ENCODE measurements at regions not wholly inside any gene's neighbourhood (a gene's known extent, or its start where the extent isn't known, plus 50 kb on each side); places are given as distances from the start of the nearest gene placed in this dataset.

DNA sequence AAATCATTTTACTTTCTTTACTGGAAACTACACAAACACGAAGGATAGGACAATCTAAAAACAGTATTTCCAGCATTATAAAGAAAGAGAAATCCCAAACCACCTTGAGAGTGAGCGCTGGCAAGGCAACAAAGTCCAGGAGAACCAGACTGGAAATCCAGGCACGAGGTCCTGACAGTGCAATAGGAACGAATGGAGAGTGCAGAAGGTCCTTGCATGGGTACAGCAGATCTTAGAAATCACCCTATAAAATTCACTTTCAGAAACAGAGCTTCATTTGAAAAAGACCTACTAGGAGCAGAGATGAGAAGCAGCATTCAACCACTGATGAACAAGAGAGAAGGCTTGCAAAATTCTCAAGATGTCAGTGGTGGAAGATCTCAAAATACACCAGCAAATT is 133.7 kb upstream of the ST8SIA4 start:
- POLR2A ChIA-PET: interaction anchor here (0.9 kb wide), 1 partner anchor 9 kb away, joined by 4 read pairs; no protein-coding TSS in a partner anchor
- TF ChIP-seq, protein P1, sequence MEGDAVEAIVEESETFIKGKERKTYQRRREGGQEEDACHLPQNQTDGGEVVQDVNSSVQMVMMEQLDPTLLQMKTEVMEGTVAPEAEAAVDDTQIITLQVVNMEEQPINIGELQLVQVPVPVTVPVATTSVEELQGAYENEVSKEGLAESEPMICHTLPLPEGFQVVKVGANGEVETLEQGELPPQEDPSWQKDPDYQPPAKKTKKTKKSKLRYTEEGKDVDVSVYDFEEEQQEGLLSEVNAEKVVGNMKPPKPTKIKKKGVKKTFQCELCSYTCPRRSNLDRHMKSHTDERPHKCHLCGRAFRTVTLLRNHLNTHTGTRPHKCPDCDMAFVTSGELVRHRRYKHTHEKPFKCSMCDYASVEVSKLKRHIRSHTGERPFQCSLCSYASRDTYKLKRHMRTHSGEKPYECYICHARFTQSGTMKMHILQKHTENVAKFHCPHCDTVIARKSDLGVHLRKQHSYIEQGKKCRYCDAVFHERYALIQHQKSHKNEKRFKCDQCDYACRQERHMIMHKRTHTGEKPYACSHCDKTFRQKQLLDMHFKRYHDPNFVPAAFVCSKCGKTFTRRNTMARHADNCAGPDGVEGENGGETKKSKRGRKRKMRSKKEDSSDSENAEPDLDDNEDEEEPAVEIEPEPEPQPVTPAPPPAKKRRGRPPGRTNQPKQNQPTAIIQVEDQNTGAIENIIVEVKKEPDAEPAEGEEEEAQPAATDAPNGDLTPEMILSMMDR (conservative IDR thresholded peaks at IDR 0.05; ENCODE audit: low read length): no peak
- no peak for TF ChIP-seq EZH2phosphoT487 (IDR thresholded peaks at IDR 0.05; ENCODE audit: borderline replicate concordance, low read depth, low read length)
- Histone ChIP-seq H3K9me2 (ENCODE audit: insufficient read depth, low read length) (0 out of 2 replicates have a peak, but pooled peaks cover 10% of the 10 kb centered on the region), H3K36me3 (ENCODE audit: insufficient read depth, low read length) (no peaks in the 10 kb centered on the region), H3K27ac (ENCODE audit: low read depth, low read length, poor library complexity, severe bottlenecking) (no peak overlapping the region), H4K20me1 (ENCODE audit: insufficient read depth, low read length) (no peaks in the 10 kb centered on the region), H3K79me2 (ENCODE audit: insufficient read depth, low read depth, low read length) (no peaks in the 10 kb centered on the region), H3K4me3 (ENCODE audit: low read depth, low read length, poor library complexity, severe bottlenecking) (no peak overlapping the region), H3K9me3 (ENCODE audit: low read length) (no peaks in the 10 kb centered on the region; the same call in 1 of the 2 replicates), H3K4me2 (ENCODE audit: low read length) (no peak overlapping the region), H2AFZ (ENCODE audit: low read length) (peak overlapping the region; percentile 7; the same call in 1 of the 2 replicates), H3K4me1 (ENCODE audit: insufficient read depth, low read length, poor library complexity, severe bottlenecking) (no peaks in the 10 kb centered on the region)
- no peak for DNase-seq (ENCODE audit: low spot score)
- intact Hi-C loops (cut with micrococcal nuclease; ENCODE audit: unreplicated experiment): no loop called here
- BruUV-seq (replicated peaks): no TSS peak
- CTCF ChIA-PET (ENCODE audit: unreplicated experiment): no interaction called here

DNA sequence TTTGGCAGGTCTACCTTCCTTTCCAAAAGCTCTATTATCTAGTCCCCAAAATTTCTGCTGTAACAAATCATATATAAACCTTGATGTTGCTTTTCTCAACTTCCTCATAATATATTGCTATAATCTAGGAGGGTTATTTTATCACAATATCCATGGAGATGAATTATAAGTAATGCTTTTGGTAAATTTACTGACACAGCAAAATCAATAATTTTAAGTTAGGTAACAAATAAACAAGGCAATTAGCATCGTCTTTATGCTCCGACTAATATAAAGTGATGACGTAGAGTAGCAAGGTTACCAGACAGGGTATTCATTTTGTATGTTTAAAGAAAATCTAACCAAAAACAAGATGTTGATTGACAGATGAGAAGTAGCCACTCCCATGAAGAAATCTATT is 132.3 kb upstream of the ST8SIA4 start:
- ChIA-PET POLR2A (interaction anchor here (0.7 kb wide), 1 partner anchor 122 kb away, joined by 3 read pairs; no protein-coding TSS in a partner anchor), CTCF (ENCODE audit: unreplicated experiment) (no interaction called here)
- H3K79me2 ChIP-seq (ENCODE audit: insufficient read depth, low read depth, low read length): no peaks in the 10 kb centered on the region
- no peak for DNase-seq (ENCODE audit: low spot score)
- intact Hi-C loops (cut with micrococcal nuclease; ENCODE audit: unreplicated experiment): no loop called here
- no peaks in the 10 kb centered on the region for H3K4me1 ChIP-seq (ENCODE audit: insufficient read depth, low read length, poor library complexity, severe bottlenecking)
- H3K9me2 ChIP-seq (ENCODE audit: insufficient read depth, low read length): 0 out of 2 replicates have a peak, but pooled peaks cover 10% of the 10 kb centered on the region
- H2AFZ ChIP-seq (ENCODE audit: low read length): no peak overlapping the region
- H3K4me3 ChIP-seq (ENCODE audit: low read depth, low read length, poor library complexity, severe bottlenecking): no peak overlapping the region
- BruUV-seq (replicated peaks): no TSS peak
- H3K36me3 ChIP-seq (ENCODE audit: insufficient read depth, low read length): no peaks in the 10 kb centered on the region
- no peak overlapping the region for H3K4me2 ChIP-seq (ENCODE audit: low read length)
- no peaks in the 10 kb centered on the region; the same call in 1 of the 2 replicates for H3K9me3 ChIP-seq (ENCODE audit: low read length)
- no peaks in the 10 kb centered on the region for H4K20me1 ChIP-seq (ENCODE audit: insufficient read depth, low read length)
- no peak for TF ChIP-seq EZH2phosphoT487 (IDR thresholded peaks at IDR 0.05; ENCODE audit: borderline replicate concordance, low read depth, low read length)
- TF ChIP-seq, protein P1 (conservative IDR thresholded peaks at IDR 0.05; ENCODE audit: low read length): no peak
- H3K27ac ChIP-seq (ENCODE audit: low read depth, low read length, poor library complexity, severe bottlenecking): no peak overlapping the region

DNA sequence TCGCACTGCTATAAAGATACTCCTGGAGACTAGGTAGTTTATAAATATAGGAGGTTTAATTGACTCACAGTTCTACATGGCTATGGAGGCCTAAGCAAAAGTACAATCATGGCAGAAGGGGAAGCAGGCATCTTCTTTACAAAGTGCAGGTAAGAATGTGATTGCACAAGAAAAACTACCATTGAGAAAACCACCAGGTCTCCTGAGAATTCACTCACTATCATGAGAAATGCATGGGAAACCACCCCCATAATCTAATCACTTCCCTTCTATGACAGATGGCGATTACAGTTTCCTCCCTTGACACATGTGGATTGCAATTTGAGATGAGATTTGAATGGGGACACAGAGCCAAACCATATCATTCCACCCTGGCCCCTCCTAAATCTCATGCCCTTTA is 121.2 kb upstream of the ST8SIA4 start:
- Histone ChIP-seq H2AFZ (ENCODE audit: low read length) (no peak overlapping the region), H3K36me3 (ENCODE audit: insufficient read depth, low read length) (no peaks in the 10 kb centered on the region), H3K9me2 (ENCODE audit: insufficient read depth, low read length) (no peaks in the 10 kb centered on the region; the same call in 1 of the 2 replicates), H3K4me2 (ENCODE audit: low read length) (no peak overlapping the region), H4K20me1 (ENCODE audit: insufficient read depth, low read length) (no peaks in the 10 kb centered on the region), H3K9me3 (ENCODE audit: low read length) (no peaks in the 10 kb centered on the region), H3K27ac (ENCODE audit: low read depth, low read length, poor library complexity, severe bottlenecking) (no peak overlapping the region), H3K4me1 (ENCODE audit: insufficient read depth, low read length, poor library complexity, severe bottlenecking) (no peaks in the 10 kb centered on the region), H3K4me3 (ENCODE audit: low read depth, low read length, poor library complexity, severe bottlenecking) (no peak overlapping the region), H3K79me2 (ENCODE audit: insufficient read depth, low read depth, low read length) (no peaks in the 10 kb centered on the region)
- intact Hi-C loops (cut with micrococcal nuclease; ENCODE audit: unreplicated experiment): no loop called here
- ChIA-PET POLR2A (no interaction called here), CTCF (ENCODE audit: unreplicated experiment) (no interaction called here)
- BruUV-seq (replicated peaks): no TSS peak
- TF ChIP-seq, protein P1 (conservative IDR thresholded peaks at IDR 0.05; ENCODE audit: low read length): no peak
- no peak for TF ChIP-seq EZH2phosphoT487 (IDR thresholded peaks at IDR 0.05; ENCODE audit: borderline replicate concordance, low read depth, low read length)
- DNase-seq (ENCODE audit: low spot score): no peak

Data from OCI-LY7 (cell line).